HEK293T (cell line): ENCODE measurements at regions not wholly inside any gene's neighbourhood (a gene's known extent, or its start where the extent isn't known, plus 50 kb on each side); places are given as distances from the start of the nearest gene placed in this dataset.

Source experiments
- CTCF ChIA-PET: fragments of 350-600 bp; formaldehyde crosslinking; extraction: SDS; loops from one replicate; lab custom pipeline; 2021; ENCODE audit warnings: antibody characterized with exemption, inconsistent platforms; lab: Yijun Ruan, JAX
- POLR2A ChIA-PET: fragments of 350-600 bp; formaldehyde crosslinking; extraction: SDS; loops from one replicate; lab custom pipeline; 2020; ENCODE audit warnings: antibody characterized with exemption, inconsistent platforms; lab: Yijun Ruan, JAX
- DNase-seq: peaks from one replicate; pipeline ENCODE4 v3.0.0; 2012; ENCODE audit warnings: mixed read lengths; ENCODE audit errors: extremely low spot score
- ARNT ChIP-seq: fragments of 450-650 bp; IDR thresholded peaks from 2 replicates; pipeline ENCODE4 v1.6.1; 2017; ENCODE audit warnings: mild to moderate bottlenecking
- BHLHE40 ChIP-seq: fragments of 450-650 bp; IDR thresholded peaks from 2 replicates; pipeline ENCODE4 v1.6.1; 2016; ENCODE audit warnings: mild to moderate bottlenecking, moderate library complexity, borderline replicate concordance
- CTBP1 ChIP-seq: fragments of 450-650 bp; IDR thresholded peaks from 2 replicates; pipeline ENCODE4 v1.6.1; 2016; ENCODE audit warnings: borderline replicate concordance
- ELF4 ChIP-seq: fragments of 450-650 bp; IDR thresholded peaks from 2 replicates; pipeline ENCODE4 v1.6.1; 2017; ENCODE audit warnings: antibody characterized with exemption
- FOXA1 ChIP-seq: fragments of 450-650 bp; IDR thresholded peaks from 2 replicates; pipeline ENCODE4 v1.6.1; 2016; ENCODE audit warnings: mild to moderate bottlenecking
- FOXK2 ChIP-seq: fragments of 450-650 bp; IDR thresholded peaks from 2 replicates; pipeline ENCODE4 v1.6.1; 2016; ENCODE audit warnings: mild to moderate bottlenecking
- FOXM1 ChIP-seq: fragments of 450-650 bp; IDR thresholded peaks from 2 replicates; pipeline ENCODE4 v1.6.1; 2017; ENCODE audit warnings: mild to moderate bottlenecking, borderline replicate concordance
- HDGF ChIP-seq: fragments of 450-650 bp; IDR thresholded peaks from 2 replicates; pipeline ENCODE4 v1.6.1; 2017; ENCODE audit warnings: antibody characterized with exemption, borderline replicate concordance
- L3MBTL2 ChIP-seq: fragments of 450-650 bp; conservative IDR thresholded peaks from 2 replicates; pipeline ENCODE4 v1.6.1; 2016; ENCODE audit warnings: mild to moderate bottlenecking
- LEF1 ChIP-seq: fragments of 450-650 bp; IDR thresholded peaks from 2 replicates; pipeline ENCODE4 v1.6.1; 2017; ENCODE audit warnings: mild to moderate bottlenecking, borderline replicate concordance
- NFRKB ChIP-seq: fragments of 450-650 bp; IDR thresholded peaks from 2 replicates; pipeline ENCODE4 v1.6.1; 2016; ENCODE audit warnings: mild to moderate bottlenecking, moderate library complexity
- SP1 ChIP-seq: fragments of 450-650 bp; IDR thresholded peaks from 2 replicates; pipeline ENCODE4 v1.6.1; 2017
- SUZ12 ChIP-seq: fragments of 450-650 bp; IDR thresholded peaks from 2 replicates; pipeline ENCODE4 v1.6.1; 2016; ENCODE audit warnings: mild to moderate bottlenecking
- TARDBP ChIP-seq: fragments of 450-650 bp; IDR thresholded peaks from 2 replicates; pipeline ENCODE4 v1.6.1; 2016
- ZNF384 ChIP-seq: fragments of 450-650 bp; IDR thresholded peaks from 2 replicates; pipeline ENCODE4 v1.6.1; 2016
- TF ChIP-seq, protein P1 (sequence below): fragments of 450-650 bp; IDR thresholded peaks from 2 replicates; pipeline ENCODE4 v1.6.1; 2016

DNA sequence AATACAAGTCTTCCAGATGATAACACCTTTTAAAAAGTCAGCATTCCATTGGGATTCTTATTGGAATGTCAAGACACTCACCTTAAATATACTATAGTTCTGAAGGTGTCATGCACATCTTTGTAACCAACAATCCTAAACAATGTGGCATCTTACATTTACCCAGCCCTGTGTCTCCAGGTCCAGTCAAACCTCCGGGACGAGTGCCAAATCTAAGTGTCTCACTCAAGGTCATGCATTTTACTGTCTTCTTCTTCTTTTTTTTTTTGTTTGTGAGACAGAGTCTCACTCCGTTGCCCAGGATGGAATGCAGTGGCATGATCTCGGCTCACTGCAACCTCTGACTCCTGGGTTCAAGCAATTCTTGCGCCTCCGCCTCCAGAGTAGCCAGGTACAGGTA is 206.9 kb upstream of the FAM98A start:
- TF ChIP-seq NFRKB, result no peak
- CTCF ChIA-PET, result no interaction called here
- POLR2A ChIA-PET, result no interaction called here

DNA sequence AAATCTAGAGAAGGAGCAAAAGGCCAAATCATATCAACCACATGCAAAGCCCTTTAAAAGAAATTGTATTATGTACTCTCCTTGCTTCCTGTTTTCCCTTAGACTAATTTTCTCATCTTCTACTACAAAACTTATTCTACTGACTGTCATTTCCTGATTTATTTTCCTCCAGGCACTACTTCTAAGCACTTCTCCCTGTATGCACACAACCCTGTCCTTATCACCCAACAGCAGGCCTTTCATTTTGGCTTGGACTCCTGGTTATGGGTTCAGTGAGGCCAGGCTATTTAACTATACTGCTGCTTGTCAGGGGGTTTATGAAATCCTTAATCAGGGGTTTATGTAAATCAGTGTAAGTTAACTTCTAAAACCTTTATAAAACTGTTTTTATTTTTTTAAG is 205.1 kb upstream of the FAM98A start:
- ChIA-PET CTCF (no interaction called here), POLR2A (no interaction called here)
- TF ChIP-seq ZNF384 (no peak), L3MBTL2 (no peak), BHLHE40 (no peak), ELF4 (no peak), SP1 (no peak), TARDBP (no peak), LEF1 (no peak), ARNT (no peak), CTBP1 (no peak), FOXK2 (no peak), FOXA1 (no peak), NFRKB (no peak), FOXM1 (no peak), HDGF (no peak), SUZ12 (no peak)
- TF ChIP-seq, protein P1, sequence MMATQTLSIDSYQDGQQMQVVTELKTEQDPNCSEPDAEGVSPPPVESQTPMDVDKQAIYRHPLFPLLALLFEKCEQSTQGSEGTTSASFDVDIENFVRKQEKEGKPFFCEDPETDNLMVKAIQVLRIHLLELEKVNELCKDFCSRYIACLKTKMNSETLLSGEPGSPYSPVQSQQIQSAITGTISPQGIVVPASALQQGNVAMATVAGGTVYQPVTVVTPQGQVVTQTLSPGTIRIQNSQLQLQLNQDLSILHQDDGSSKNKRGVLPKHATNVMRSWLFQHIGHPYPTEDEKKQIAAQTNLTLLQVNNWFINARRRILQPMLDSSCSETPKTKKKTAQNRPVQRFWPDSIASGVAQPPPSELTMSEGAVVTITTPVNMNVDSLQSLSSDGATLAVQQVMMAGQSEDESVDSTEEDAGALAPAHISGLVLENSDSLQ, result no peak
- no peak for DNase-seq

More for the DNA sequence above, 206.9 kb upstream of the FAM98A start:
- no peak for DNase-seq

GRCh38 chr2:33796511-33796910 is 197.4 kb upstream of the FAM98A start:
- CTCF ChIA-PET, result no interaction called here
- POLR2A ChIA-PET, result no interaction called here
- TF ChIP-seq LEF1 (no peak), FOXK2 (no peak), L3MBTL2 (no peak), HDGF (no peak), CTBP1 (no peak), ARNT (no peak), FOXA1 (no peak), NFRKB (no peak), SP1 (no peak), ELF4 (no peak), SUZ12 (no peak), ZNF384 (no peak), FOXM1 (no peak), TARDBP (no peak), BHLHE40 (no peak)
- TF ChIP-seq, protein P1, result no peak
- no peak for DNase-seq

- CTCF ChIA-PET, result no interaction called here
- DNase-seq, result no peak
- TF ChIP-seq SP1, result no peak
- TF ChIP-seq BHLHE40, result no peak
- TF ChIP-seq ARNT, result no peak
- no peak for TF ChIP-seq FOXK2
- no peak for TF ChIP-seq HDGF
- no peak for TF ChIP-seq FOXM1
- no peak for TF ChIP-seq ZNF384
- no peak for TF ChIP-seq L3MBTL2
- TF ChIP-seq ELF4, result no peak
- POLR2A ChIA-PET, result no interaction called here
Measured at GRCh38 chr2:33791625-33792024, 192.5 kb upstream of the FAM98A start.

DNA sequence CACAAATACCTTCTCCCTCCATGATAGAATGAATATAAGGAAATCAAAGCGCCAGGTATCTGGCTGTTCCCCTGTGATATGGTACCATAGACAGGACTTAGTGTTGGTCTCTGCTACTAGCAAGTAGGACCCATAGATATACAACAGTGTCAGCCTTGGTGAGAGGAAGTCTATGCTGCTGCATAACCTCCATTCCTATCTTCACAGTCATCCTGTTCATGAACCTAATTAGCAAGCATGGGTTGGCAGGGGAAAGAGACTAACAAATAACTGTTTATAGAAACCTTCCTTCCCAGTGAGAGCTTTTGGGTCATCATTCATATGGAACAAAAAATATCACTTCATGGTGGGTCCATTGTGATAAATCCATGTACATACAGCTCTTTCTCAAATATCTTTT is 188.9 kb upstream of the FAM98A start:
- no peak for TF ChIP-seq CTBP1
- no peak for TF ChIP-seq NFRKB
- no peak for TF ChIP-seq ELF4
- no peak for TF ChIP-seq LEF1
- TF ChIP-seq ARNT, result no peak
- no peak for TF ChIP-seq FOXM1
- TF ChIP-seq SUZ12, result no peak
- TF ChIP-seq FOXA1, result no peak
- no peak for TF ChIP-seq BHLHE40
- TF ChIP-seq TARDBP, result no peak
- TF ChIP-seq FOXK2, result no peak
- TF ChIP-seq, protein P1, result no peak
- TF ChIP-seq ZNF384, result no peak
- TF ChIP-seq HDGF, result no peak
- TF ChIP-seq SP1, result no peak
- TF ChIP-seq L3MBTL2, result no peak
- POLR2A ChIA-PET, result no interaction called here
- no peak for DNase-seq
- CTCF ChIA-PET, result no interaction called here

DNA sequence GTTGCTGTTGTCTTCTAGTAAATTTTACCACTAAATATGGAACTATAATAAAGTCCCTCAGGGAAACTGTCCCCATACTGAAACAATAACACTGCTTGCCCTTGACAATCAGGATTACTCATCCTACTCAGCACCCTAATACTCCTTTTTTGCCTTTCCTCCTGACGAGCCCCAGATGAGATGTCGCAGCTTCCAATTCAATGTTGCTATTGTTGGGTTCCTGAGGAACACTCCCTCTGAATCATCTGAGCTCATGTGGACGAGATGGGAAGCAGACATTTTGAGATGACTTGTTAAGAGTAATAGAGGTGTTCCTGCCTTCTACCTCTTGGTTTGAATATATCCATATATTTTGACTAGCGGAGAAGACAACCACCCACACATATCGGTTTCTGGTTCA is 187.8 kb upstream of the FAM98A start:
- POLR2A ChIA-PET, result no interaction called here
- DNase-seq, result no peak
- TF ChIP-seq ZNF384 (no peak), CTBP1 (no peak), LEF1 (no peak), SP1 (no peak), FOXA1 (no peak)
- TF ChIP-seq, protein P1, result no peak
- CTCF ChIA-PET, result no interaction called here
